ENCODE measurements at regions not wholly inside any gene's neighbourhood (a gene's known extent, or its start where the extent isn't known, plus 50 kb on each side); places are given as distances from the start of the nearest gene placed in this dataset.

DNA sequence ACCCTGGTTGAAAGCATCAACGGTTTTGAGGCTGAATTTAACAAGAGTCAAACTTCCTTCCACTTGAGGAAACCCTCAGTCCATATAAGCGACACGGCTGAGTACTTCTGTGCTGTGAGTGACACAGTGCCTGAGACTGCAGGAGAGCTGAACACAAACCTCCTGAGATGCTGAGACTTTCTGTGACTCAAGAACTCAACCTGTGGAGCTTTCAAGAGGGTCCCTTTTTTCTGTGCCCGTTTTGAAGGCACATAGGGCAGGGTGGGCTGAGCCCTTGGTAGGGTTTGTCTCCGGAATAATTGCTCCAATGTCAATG is 305.3 kb upstream of the OR4E1 start:
- TF ChIP-seq CTCF (IDR thresholded peaks at IDR 0.05) (no peak), POLR2A (IDR thresholded peaks at IDR 0.05) (no peak)

All from adrenal gland (tissue), 5 donors.